ENCODE measurements at regions not wholly inside any gene's neighbourhood (a gene's known extent, or its start where the extent isn't known, plus 50 kb on each side); places are given as distances from the start of the nearest gene placed in this dataset.

- TF ChIP-seq ZNF749 (CRISPR knock-in tag; IDR thresholded peaks at IDR 0.05; ENCODE audit: borderline replicate concordance) (no peak), MBNL3 (CRISPR knock-in tag; conservative IDR thresholded peaks at IDR 0.05) (no peak), NR3C1 (CRISPR knock-in tag; IDR thresholded peaks at IDR 0.05) (no peak), FOXK1 (CRISPR knock-in tag; IDR thresholded peaks at IDR 0.05; ENCODE audit: borderline replicate concordance, low read depth) (no peak), ZBTB33 (CRISPR knock-in tag; IDR thresholded peaks at IDR 0.05) (no peak), YY1 (IDR thresholded peaks at IDR 0.05; ENCODE audit: insufficient read depth, insufficient replicate concordance, low read depth, low read length) (no peak), ZNF274 (CRISPR knock-in tag; IDR thresholded peaks at IDR 0.05) (no peak)
- TF ChIP-seq, protein P1, sequence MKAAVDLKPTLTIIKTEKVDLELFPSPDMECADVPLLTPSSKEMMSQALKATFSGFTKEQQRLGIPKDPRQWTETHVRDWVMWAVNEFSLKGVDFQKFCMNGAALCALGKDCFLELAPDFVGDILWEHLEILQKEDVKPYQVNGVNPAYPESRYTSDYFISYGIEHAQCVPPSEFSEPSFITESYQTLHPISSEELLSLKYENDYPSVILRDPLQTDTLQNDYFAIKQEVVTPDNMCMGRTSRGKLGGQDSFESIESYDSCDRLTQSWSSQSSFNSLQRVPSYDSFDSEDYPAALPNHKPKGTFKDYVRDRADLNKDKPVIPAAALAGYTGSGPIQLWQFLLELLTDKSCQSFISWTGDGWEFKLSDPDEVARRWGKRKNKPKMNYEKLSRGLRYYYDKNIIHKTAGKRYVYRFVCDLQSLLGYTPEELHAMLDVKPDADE (CRISPR knock-in tag; IDR thresholded peaks at IDR 0.05): no peak
Observed at GRCh38 chr7:106538638-106539037, 122.3 kb downstream of the CCDC71L start.

All from HepG2 (cell line).